H54 (cell line): ENCODE measurements at regions not wholly inside any gene's neighbourhood (a gene's known extent, or its start where the extent isn't known, plus 50 kb on each side); places are given as distances from the start of the nearest gene placed in this dataset.

Experiments used
- DNase-seq: peaks from one replicate; pipeline ENCODE4 v3.0.0; 2011; ENCODE audit warnings: low spot score, mixed read lengths; ENCODE audit not compliant: insufficient read length
- FAIRE-seq: peaks from 3 replicates; lab custom pipeline; 2011; peaks lifted over from hg19 to GRCh38; lab: Jason Lieb, UNC
- POLR2A ChIP-seq: IDR thresholded peaks from 2 replicates; pipeline ENCODE4 v1.6.1; 2011; ENCODE audit warnings: low read depth, mild to moderate bottlenecking, low read length

DNA sequence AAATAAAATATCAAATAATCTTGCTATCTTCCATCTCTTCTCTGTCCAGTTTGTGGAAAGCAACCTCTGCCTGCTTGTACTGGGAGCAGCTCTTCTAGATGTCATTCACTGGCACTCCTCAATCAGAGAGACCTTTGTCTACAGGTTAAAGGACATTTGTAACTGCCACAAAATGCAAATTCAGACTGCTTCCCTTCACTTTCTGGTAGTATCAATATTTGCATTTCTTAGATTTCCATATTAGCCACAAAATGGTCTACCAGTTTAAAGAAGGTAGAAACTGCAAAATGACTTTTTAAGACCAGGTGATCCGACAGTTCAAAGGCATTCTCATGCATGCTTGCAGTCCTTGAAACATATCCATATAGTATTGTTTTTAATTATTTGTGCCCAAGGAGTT, 51.7 kb upstream of the RCN1 start:
- no peak for TF ChIP-seq POLR2A
- no peak for DNase-seq

DNA sequence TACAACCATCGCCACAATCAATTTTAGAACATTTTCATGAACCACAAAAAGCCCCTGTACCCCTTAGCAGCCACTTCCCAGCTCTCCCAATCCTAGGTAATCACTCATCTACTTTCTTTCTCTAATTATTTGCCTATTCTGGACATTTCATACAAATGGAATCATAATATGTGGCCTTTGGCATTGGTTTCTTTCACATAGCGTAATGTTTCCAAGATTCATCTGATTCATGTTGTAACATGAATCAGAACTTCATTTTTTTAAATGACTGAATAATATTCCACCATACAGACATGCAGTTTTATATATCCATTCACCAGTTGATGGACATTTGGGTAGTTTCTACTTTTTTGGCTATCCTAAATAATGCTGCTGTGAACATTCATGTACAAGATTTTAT, 56.2 kb upstream of the RCN1 start:
- no peak for FAIRE-seq
- no peak for TF ChIP-seq POLR2A
- no peak for DNase-seq

More for the DNA sequence above, 51.7 kb upstream of the RCN1 start:
- no peak for FAIRE-seq

DNA sequence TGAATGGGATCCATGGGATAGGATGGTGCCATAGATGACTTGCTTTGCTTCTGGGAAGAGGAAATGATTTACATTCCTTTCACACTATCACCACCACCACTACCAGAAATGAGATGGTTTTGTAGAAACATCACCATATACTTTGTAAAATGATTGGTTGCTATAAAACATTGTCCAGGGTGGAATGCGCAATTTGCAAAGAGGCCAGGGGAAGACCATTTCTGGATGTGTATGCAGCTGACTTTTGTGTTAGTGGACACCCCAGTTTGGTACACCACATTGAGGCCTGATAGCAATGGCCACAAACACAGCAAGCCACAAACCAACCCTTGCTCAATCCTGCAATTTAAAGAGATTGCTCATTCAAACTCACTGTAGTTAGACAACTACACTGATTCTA, 56.7 kb upstream of the RCN1 start:
- FAIRE-seq = no peak
- peak; percentile 13 for DNase-seq
- no peak for TF ChIP-seq POLR2A

DNA sequence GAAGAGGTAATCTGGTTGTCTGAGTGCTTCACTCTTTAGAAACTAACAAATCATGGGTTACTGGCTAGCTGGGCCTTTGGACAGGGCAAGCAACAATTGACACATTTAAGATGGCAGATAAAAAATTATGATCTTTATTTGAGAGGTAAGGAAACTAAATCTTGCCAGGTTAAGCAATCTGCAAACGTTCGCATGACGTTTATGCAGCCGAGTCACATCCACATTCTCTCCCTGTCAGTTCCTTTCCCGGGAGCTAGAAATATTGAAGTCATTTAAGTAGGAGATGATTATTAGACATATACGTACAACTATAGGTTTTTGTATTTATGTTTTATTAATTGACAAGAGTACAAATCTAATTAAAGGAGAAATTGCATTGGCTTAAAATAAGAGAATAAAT, 57.4 kb upstream of the RCN1 start:
- TF ChIP-seq POLR2A = no peak
- DNase-seq (no peak), FAIRE-seq (no peak)

DNA sequence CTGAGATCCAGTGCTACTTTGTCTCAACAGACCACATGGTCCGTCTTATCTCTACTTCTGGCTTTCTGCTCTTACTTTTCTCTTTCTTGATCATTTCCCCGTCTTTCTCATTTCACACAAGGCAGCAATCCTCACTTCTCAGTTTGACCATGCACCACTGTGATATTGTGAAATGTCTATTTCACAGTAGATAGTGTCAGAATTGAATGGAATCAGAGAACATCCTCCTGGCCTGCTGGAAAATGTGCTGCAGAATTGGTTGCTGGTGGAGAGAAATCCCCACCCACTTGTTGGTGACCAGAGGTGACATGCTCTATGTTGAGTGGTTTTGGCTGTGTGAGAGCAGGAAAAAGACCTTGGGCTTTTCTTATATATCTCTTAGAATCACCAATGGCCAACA, 57.8 kb upstream of the RCN1 start:
- FAIRE-seq = no peak
- no peak for DNase-seq

DNA sequence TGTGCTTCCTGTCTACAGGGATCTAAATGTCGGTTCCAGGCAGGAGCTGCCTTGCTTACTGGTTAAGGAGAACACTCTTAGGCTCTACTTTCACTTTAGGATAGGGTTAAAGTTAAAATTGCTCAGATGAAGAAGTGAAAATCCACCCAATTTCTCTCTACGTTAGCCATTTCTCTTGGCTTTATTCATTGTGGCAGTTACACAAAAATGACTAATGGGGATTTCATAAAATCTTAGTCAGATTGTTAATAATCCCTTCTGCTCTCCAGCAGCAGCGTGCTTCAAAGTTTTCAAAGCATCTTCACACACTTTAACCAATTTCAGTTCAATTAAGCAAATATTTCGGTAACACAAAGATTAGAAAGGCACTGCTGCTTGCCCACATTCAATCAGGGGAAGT, 58.4 kb upstream of the RCN1 start:
- no peak for FAIRE-seq
- no peak for TF ChIP-seq POLR2A
- DNase-seq = no peak

More for the DNA sequence above, 57.8 kb upstream of the RCN1 start:
- no peak for TF ChIP-seq POLR2A

DNA sequence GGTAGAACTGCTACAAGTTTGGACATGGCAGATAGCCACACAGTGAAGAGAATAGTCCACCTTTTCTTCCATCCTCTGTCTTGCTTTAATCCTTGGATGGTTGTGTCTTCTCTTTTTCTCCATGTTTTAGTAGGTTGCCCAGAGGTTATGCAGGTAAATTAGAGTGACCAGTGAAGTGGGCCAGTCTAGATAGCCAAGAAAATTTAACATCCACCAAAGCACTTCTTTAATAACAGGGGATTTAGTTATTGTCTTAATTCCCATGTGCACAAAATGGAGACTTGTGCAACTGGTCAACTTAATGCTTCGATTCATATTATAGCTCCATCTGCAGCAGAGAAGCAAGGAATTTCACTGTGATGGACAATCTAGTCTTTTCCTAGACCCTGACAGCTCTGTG, 58.8 kb upstream of the RCN1 start:
- FAIRE-seq (no peak), DNase-seq (no peak)
- no peak for TF ChIP-seq POLR2A

DNA sequence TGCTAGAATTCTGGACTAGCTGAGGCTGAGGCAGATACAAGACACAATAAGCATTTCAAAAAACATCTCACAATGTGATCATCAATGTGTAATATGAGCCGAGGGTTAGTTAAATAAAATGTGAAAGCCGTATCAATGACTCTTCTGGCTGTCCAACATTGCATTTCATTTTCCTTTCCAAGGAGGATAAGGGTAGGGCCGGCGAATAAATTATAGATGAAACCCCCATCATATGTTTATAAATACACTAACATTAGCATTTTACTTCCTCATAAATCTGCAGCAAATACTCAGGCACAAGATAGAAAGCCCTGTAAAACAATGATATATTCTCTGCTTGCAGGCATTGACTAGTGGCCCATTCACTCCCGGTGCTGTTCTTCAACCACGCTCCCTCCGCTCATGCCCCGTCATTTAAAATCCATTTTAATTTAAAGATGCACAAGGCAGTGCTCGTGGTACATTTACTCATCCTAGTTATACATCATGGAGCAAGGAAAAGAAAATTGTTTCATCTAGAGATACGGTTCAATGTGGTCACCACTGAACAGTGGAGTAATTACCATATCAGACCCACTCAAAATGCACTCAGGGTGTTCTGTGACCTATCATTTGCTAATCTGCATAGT, 59.9 kb upstream of the RCN1 start:
- TF ChIP-seq POLR2A = no peak
- DNase-seq (no peak), FAIRE-seq (no peak)

DNA sequence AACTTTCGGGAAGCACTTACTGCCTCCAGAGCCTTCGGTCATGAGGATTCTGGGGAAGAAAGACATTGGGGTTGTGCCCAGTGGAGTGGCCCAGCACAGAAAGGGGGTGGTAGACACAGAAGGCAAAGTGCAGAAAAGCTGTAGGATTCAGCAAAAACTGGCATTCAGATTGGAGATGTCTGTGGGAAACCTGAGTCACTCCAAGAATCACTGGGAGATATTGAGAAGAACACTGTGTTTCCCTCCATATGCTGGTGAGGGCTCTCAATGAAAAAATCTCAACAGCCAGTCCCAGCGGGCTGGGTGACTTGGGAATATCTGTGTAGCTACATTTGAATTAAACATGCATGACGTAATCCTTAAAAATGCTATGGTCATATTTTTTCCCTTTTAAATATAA, 61.2 kb upstream of the RCN1 start:
- no peak for FAIRE-seq
- TF ChIP-seq POLR2A = no peak
- DNase-seq = no peak

DNA sequence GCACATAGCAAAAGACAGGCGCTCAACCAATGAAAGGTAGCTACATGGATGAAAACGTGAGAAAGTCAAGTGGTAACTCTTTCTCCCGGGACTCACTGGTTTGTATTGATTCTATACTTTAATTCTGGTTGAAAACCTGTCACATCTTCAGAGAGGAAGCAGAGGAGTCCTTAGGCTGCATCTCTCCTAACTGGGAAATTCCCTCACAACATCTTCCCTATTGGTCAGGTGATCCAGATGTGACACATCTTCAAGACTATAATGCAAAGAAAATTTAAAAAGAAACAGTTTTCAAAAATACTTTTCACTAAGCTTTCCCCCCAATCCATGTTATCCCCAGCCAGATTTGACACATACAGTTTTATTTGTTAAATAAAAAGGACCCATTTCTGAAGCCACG, 62.7 kb upstream of the RCN1 start:
- DNase-seq = no peak
- no peak for FAIRE-seq
- TF ChIP-seq POLR2A = no peak

DNA sequence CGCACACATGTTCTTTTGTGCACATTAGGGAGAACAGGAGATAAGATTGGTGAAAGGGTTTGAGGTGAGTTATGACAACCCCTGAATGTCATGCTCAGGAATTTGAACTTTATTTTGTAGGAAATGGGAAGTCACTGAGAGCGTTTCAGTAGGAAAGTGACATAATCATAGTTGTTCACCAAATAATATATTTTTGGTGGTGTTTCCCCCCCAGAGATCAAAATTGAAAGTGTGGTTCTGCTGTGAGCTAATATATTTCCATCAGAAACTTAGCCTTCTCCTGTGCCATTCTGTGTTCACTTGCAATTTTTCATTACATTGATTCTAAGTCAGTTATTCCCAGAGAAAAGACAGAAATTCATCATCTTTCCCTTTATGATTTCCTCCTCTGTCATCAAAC, 64.1 kb upstream of the RCN1 start:
- TF ChIP-seq POLR2A = no peak
- DNase-seq (no peak), FAIRE-seq (no peak)

DNA sequence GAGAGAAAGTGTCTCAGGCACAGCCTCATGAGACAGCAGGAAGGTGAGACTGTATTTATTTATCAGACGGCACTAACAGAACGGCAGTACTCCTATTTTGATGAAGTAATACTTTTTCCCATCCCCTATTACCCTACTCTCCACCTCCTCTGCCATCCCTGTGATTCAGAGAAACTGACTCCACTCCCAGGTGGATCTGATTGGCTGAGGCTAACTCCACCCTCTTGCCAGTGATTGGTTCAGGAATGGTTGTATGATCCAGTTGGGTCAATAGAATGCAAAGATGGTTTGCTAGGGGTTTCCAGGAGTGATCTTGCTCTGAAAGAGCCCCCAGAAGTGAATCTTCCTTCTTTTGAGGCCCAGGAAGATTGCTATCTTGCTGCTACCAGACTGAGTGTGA, 65.9 kb upstream of the RCN1 start:
- DNase-seq (no peak), FAIRE-seq (no peak)
- no peak for TF ChIP-seq POLR2A

DNA sequence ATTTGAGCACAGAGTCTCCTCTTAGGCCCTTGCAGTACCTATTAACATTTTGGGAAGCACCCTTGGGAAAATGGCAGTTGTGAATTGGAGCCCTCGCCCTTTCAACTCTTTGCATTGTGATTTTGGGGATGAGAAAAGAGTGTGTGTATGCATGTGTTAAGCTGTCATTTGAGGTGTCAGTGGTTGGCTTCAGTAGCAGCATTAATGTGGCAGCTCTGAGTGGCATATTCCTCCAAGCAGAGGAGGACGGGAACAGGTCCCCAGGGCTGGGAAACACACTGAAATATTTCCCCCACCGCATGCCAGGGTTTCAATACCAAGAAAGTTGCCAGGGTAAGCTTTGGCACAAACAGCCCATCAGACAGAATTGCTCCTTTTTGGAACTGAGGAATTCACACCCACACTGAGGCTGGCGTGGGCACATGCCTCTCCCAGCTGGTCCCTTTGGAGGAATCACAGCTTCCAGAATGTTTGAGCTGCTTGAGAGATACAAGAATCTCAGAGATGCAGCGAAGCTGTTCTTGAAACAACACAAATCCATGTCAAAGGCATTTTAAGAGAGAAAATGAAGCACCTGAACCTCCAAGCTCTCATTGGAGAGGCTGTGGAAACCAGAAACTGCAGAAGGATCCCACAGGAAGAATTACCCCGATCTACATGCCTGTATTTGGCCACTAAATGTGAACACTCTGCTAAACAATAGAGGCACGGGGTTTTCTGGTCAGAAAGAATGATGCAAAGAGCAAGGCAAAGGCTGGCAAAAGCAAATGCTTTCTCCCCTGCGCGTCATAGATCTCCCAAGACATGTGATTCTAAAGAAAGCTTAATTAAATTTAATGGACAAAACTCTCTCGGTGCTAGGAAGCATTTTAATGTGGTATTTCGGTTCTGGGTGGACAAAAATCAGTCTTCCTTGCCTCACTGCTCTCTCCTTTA, 67.2 kb upstream of the RCN1 start:
- no peak for TF ChIP-seq POLR2A
- DNase-seq = no peak
- FAIRE-seq = no peak

DNA sequence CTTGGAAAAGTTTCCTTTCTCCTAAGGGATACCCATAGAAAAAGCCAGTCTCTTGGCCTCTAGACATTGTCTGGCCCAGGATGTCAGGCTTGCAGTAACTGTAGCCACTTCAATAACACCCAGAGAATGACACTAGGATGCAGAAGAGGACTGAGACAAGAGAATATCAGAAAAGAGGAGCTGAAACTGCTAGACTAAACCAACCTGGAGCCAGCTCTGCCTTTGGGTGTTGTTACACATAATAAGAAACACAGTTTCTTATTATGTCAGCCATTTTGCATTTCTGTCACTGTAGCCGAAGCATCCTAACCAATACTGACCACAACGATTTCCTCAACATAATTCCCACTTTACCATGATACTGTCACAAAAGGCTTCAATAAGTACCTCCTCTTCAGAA, 72.2 kb upstream of the RCN1 start:
- DNase-seq = no peak
- TF ChIP-seq POLR2A = no peak
- no peak for FAIRE-seq

DNA sequence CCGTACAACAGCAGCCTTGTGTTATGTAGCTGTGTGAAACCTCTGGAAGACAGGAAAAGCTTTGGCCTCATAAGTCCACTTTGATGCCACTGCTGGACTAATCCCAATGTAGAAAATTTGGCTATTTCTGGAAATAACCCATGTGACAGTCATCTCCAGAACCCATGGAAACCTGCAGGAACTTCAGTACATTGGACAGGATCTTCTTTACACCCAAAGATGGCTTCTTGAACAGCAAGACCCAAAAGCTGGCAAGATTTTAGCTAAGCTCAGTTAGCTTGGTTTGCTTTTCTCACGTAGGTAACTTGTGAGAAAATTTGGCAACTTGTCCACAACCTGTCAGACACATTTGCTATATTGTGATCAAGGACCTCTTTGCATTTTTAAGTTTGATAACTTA, 74.8 kb upstream of the RCN1 start:
- DNase-seq = no peak
- FAIRE-seq = no peak
- TF ChIP-seq POLR2A = no peak
